OCI-LY3 (cell line): ENCODE measurements at regions not wholly inside any gene's neighbourhood (a gene's known extent, or its start where the extent isn't known, plus 50 kb on each side); places are given as distances from the start of the nearest gene placed in this dataset.

Experiments used
- EZH2phosphoT487 ChIP-seq: fragments of 200-600 bp; shearing (Covaris generic); IDR thresholded peaks from 2 replicates; pipeline ENCODE4 v1.6.1; 2018; ENCODE audit warnings: antibody characterized with exemption, mixed run types, low read depth
- TF ChIP-seq, protein P1 (sequence below): fragments of 200-600, 300-600 bp; sonication (generic); IDR thresholded peaks from 2 replicates; pipeline ENCODE4 v1.5.1; 2014; ENCODE audit warnings: antibody characterized with exemption, low read length, low read depth

DNA sequence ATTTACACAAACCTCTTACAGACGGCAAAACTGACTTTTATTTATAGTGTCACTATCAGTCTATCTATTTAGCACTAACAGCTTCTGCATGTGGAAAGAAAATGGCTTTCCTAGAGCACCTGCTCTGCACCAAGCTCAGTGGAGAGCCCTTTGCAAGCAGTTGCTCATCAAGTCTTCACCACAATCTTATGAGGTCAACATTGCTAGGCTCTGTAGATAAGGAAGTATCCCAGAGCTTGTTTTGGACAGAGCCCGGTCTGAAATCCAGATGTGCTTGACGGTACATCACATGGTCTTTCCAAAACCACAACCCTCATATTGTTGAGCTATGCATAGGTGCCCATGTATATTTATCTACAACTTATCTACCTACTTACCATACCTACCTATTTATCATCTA, 572.7 kb upstream of the CDH5 start:
- TF ChIP-seq, protein P1, sequence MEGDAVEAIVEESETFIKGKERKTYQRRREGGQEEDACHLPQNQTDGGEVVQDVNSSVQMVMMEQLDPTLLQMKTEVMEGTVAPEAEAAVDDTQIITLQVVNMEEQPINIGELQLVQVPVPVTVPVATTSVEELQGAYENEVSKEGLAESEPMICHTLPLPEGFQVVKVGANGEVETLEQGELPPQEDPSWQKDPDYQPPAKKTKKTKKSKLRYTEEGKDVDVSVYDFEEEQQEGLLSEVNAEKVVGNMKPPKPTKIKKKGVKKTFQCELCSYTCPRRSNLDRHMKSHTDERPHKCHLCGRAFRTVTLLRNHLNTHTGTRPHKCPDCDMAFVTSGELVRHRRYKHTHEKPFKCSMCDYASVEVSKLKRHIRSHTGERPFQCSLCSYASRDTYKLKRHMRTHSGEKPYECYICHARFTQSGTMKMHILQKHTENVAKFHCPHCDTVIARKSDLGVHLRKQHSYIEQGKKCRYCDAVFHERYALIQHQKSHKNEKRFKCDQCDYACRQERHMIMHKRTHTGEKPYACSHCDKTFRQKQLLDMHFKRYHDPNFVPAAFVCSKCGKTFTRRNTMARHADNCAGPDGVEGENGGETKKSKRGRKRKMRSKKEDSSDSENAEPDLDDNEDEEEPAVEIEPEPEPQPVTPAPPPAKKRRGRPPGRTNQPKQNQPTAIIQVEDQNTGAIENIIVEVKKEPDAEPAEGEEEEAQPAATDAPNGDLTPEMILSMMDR, result no peak
- no peak for TF ChIP-seq EZH2phosphoT487
